AG04449 (cell line): ENCODE measurements at regions not wholly inside any gene's neighbourhood (a gene's known extent, or its start where the extent isn't known, plus 50 kb on each side); places are given as distances from the start of the nearest gene placed in this dataset.

Experiments used
- CTCF ChIA-PET: fragments of 350-600 bp; formaldehyde crosslinking; extraction: SDS; loops from one replicate; lab custom pipeline; 2021; ENCODE audit warnings: antibody characterized with exemption; lab: Yijun Ruan, JAX
- POLR2A ChIA-PET: fragments of 400-600, 350-600 bp; formaldehyde crosslinking; extraction: SDS; loops from one replicate; lab custom pipeline; 2020; ENCODE audit warnings: antibody characterized with exemption, inconsistent platforms; lab: Yijun Ruan, JAX
- DNase-seq: peaks from one replicate; pipeline ENCODE4 v3.0.0-alpha.2; 2010; ENCODE audit warnings: low read depth, low spot score
- H3K4me3 ChIP-seq: 2 replicates; pipeline ENCODE4 v1.5.1; 2011; ENCODE audit warnings: low read depth, mild to moderate bottlenecking, control low read depth, low read length
- CTCF ChIP-seq: IDR thresholded peaks from one replicate; pipeline ENCODE4 v1.5.1; 2011; ENCODE audit warnings: mild to moderate bottlenecking, moderate library complexity, low read length, control low read depth, inconsistent platforms; ENCODE audit not compliant: insufficient read depth; ENCODE audit errors: missing control alignments

GRCh38 chr7:63008366-63008765, 990.3 kb upstream of the ZNF722 start:
- POLR2A ChIA-PET = no interaction called here
- DNase-seq = no peak
- CTCF ChIA-PET = no interaction called here
- TF ChIP-seq CTCF = no peak
- no peak overlapping the region for H3K4me3 ChIP-seq

- no peak for TF ChIP-seq CTCF
- H3K4me3 ChIP-seq = no peak overlapping the region
- no peak for DNase-seq
- ChIA-PET POLR2A (no interaction called here), CTCF (no interaction called here)
These were observed 988.9 kb upstream of the ZNF722 start for GRCh38 chr7:63009771-63010170.

- H3K4me3 ChIP-seq = no peak overlapping the region
- no peak for TF ChIP-seq CTCF
- POLR2A ChIA-PET = no interaction called here
- DNase-seq = no peak
- CTCF ChIA-PET = no interaction called here
These were observed 985.9 kb upstream of the ZNF722 start for GRCh38 chr7:63012633-63013183.

GRCh38 chr7:63014792-63015191, 983.9 kb upstream of the ZNF722 start:
- DNase-seq = no peak
- ChIA-PET CTCF (no interaction called here), POLR2A (no interaction called here)
- no peak for TF ChIP-seq CTCF
- no peak overlapping the region for H3K4me3 ChIP-seq

- CTCF ChIA-PET = no interaction called here
- POLR2A ChIA-PET = no interaction called here
- H3K4me3 ChIP-seq = no peak overlapping the region
- no peak for TF ChIP-seq CTCF
- no peak for DNase-seq
These were observed 975.4 kb upstream of the ZNF722 start for GRCh38 chr7:63023182-63023787.

DNA sequence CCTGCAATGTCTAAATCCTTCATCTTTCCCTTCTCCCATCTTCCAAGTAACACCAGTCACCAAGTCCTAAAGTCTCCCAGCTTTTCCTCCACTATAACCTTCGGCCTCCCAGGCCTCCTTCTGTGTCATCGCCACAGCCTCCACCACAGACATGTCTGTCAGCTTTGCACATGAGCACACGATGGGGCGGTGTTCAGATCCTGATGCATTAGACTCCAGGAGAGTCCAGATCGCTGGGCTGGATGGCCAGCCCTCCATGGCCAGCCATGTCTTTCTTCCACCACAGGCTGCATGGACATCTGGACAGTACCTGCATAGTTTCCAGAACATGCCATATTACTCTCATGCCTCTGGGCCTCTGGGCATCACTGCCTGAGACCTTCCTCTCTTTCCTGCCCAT, 974.2 kb upstream of the ZNF722 start:
- POLR2A ChIA-PET = no interaction called here
- no peak overlapping the region for H3K4me3 ChIP-seq
- CTCF ChIA-PET = no interaction called here
- no peak for DNase-seq
- TF ChIP-seq CTCF = no peak
